ENCODE measurements at regions not wholly inside any gene's neighbourhood (a gene's known extent, or its start where the extent isn't known, plus 50 kb on each side); places are given as distances from the start of the nearest gene placed in this dataset.

DNA sequence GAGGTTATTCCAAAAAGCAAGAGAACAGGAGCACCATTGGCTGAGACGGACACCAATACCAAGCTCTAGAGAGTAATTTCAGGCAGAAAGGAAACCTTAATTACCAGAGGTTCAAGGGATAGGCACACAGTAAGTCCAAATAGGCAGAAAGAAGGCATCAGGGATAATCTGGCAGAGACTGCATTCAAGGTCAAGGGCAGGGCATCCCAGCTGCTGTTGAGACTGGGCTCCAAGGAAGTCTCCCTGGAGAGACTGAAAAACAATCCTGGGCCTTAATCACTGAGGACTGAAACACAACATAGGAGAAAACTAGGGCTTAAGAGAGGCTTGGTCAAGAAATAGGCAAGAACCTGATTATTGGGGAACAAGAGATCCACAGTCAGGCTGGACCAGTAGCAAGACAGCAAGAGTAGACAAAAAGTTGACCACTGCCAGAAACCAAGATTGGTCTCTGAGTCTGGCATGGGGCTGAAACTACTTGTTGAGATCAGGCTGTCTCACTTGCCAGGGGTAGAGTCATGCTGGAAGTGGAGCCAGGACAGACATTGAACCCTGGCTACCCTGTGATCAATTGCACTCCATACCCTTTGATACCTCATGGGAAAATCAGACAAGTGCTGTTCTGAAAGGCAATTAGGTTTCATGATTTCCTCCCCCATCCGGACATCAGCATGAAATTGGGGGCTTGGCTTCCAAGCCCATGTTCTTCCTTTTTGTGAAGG is 193.2 kb upstream of the TNP1 start:
- no peak for ATAC-seq (ENCODE audit: insufficient read depth, low FRiP score)
- no peak overlapping the region for H3K27ac ChIP-seq (ENCODE audit: low read depth in 1 of 2, low read length in 1 of 2)

GRCh38 chr2:217051416-217051815 is 191.6 kb upstream of the TNP1 start:
- no peak for ATAC-seq (ENCODE audit: insufficient read depth, low FRiP score)
- 85 to 89% methylated on average over 2 of the region's 2 CpGs for WGBS, 2 donors
- Histone ChIP-seq H3K4me3 (no peak overlapping the region), H3K9me3 (ENCODE audit: control insufficient read depth in 4 of 4, insufficient read depth in 3 of 4, low read length in 3 of 4) (no peaks in the 10 kb centered on the region), H3K27ac (ENCODE audit: low read depth in 1 of 2, low read length in 1 of 2) (no peak overlapping the region), H3K36me3 (ENCODE audit: control insufficient read depth in 4 of 4, insufficient read depth in 4 of 4, low read length in 4 of 4) (no peaks in the 10 kb centered on the region), H3K9ac (ENCODE audit: insufficient read depth in 1 of 2, low read length in 2 of 2) (no peak overlapping the region), H3K27me3 (ENCODE audit: control insufficient read depth in 3 of 3, insufficient read depth in 3 of 3, low read length in 2 of 3) (no peaks in the 10 kb centered on the region), H3K4me1 (ENCODE audit: control insufficient read depth in 5 of 5, insufficient read depth in 5 of 5, low read length in 5 of 5) (peaks cover 0 to 13% (median 1%) of the 10 kb centered on the region in 5 donors)
- TF ChIP-seq CTCF (IDR thresholded peaks at IDR 0.05; ENCODE audit: control extremely low read depth, extremely low read depth) = no peak
- DNase-seq = no peak

More for the DNA sequence above, 193.2 kb upstream of the TNP1 start:
- no peak for TF ChIP-seq CTCF (IDR thresholded peaks at IDR 0.05; ENCODE audit: control extremely low read depth, extremely low read depth)
- Histone ChIP-seq H3K9me3 (ENCODE audit: control insufficient read depth in 4 of 4, insufficient read depth in 3 of 4, low read length in 3 of 4) (peaks cover 0 to 1% (median 0%) of the 10 kb centered on the region in 4 donors), H3K4me1 (ENCODE audit: control insufficient read depth in 5 of 5, insufficient read depth in 5 of 5, low read length in 5 of 5) (peaks cover 0 to 13% (median 1%) of the 10 kb centered on the region in 5 donors), H3K4me3 (no peak overlapping the region), H3K9ac (ENCODE audit: insufficient read depth in 1 of 2, low read length in 2 of 2) (no peak overlapping the region), H3K27me3 (ENCODE audit: control insufficient read depth in 3 of 3, insufficient read depth in 3 of 3, low read length in 2 of 3) (no peaks in the 10 kb centered on the region), H3K36me3 (ENCODE audit: control insufficient read depth in 4 of 4, insufficient read depth in 4 of 4, low read length in 4 of 4) (no peaks in the 10 kb centered on the region)
- DNase-seq = no peak
- WGBS, 2 donors = 94 to 95% methylated on average over 2 of the region's 2 CpGs

- no peak for ATAC-seq (ENCODE audit: insufficient read depth, low FRiP score)
- Histone ChIP-seq H3K4me1 (ENCODE audit: control insufficient read depth in 5 of 5, insufficient read depth in 5 of 5, low read length in 5 of 5) (peaks cover 0 to 13% (median 3%) of the 10 kb centered on the region in 5 donors), H3K27ac (ENCODE audit: low read depth in 1 of 2, low read length in 1 of 2) (no peak overlapping the region), H3K9me3 (ENCODE audit: control insufficient read depth in 4 of 4, insufficient read depth in 3 of 4, low read length in 3 of 4) (no peaks in the 10 kb centered on the region), H3K27me3 (ENCODE audit: control insufficient read depth in 3 of 3, insufficient read depth in 3 of 3, low read length in 2 of 3) (no peaks in the 10 kb centered on the region), H3K9ac (ENCODE audit: insufficient read depth in 1 of 2, low read length in 2 of 2) (no peak overlapping the region), H3K36me3 (ENCODE audit: control insufficient read depth in 4 of 4, insufficient read depth in 4 of 4, low read length in 4 of 4) (no peaks in the 10 kb centered on the region), H3K4me3 (no peak overlapping the region)
- DNase-seq = no peak
- 82 to 85% methylated on average over 3 of the region's 3 CpGs for WGBS, 2 donors
- no peak for TF ChIP-seq CTCF (IDR thresholded peaks at IDR 0.05; ENCODE audit: control extremely low read depth, extremely low read depth)
Measured at GRCh38 chr2:217049956-217050355, 190.1 kb upstream of the TNP1 start.

DNA sequence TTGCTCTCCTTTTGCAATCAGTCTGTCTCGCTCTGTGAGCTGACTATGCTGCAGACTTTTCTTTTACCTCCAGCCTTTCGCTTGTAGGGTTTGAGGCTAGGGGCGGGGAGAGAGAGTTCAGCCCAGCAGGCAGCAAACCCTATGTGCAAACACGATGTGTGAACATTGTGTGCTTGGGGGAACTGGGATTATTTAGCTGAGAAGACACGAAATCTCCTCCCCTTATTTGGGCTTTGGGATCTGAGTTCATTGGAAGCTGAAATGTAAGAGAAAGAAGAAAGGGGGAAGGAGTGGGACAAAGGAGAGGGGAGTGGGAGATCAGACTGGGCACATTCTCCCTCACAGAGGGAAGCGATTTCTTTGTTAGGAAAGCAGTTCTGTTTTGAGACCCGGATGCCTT is 189.6 kb upstream of the TNP1 start:
- H3K9ac ChIP-seq (ENCODE audit: insufficient read depth in 1 of 2, low read length in 2 of 2) = no peak overlapping the region

More for the DNA sequence above, 189.6 kb upstream of the TNP1 start:
- Histone ChIP-seq H3K36me3 (ENCODE audit: control insufficient read depth in 4 of 4, insufficient read depth in 4 of 4, low read length in 4 of 4) (no peaks in the 10 kb centered on the region), H3K4me3 (no peak overlapping the region), H3K27ac (ENCODE audit: low read depth in 1 of 2, low read length in 1 of 2) (no peak overlapping the region), H3K4me1 (ENCODE audit: control insufficient read depth in 5 of 5, insufficient read depth in 5 of 5, low read length in 5 of 5) (peaks cover 0 to 9% (median 3%) of the 10 kb centered on the region in 5 donors), H3K9me3 (ENCODE audit: control insufficient read depth in 4 of 4, insufficient read depth in 3 of 4, low read length in 3 of 4) (no peaks in the 10 kb centered on the region), H3K27me3 (ENCODE audit: control insufficient read depth in 3 of 3, insufficient read depth in 3 of 3, low read length in 2 of 3) (no peaks in the 10 kb centered on the region)
- no peak for ATAC-seq (ENCODE audit: insufficient read depth, low FRiP score)
- 82 to 86% methylated on average over 7 of the region's 7 CpGs for WGBS, 2 donors
- TF ChIP-seq CTCF (IDR thresholded peaks at IDR 0.05; ENCODE audit: control extremely low read depth, extremely low read depth) = no peak
- no peak for DNase-seq
